ENCODE measurements at regions not wholly inside any gene's neighbourhood (a gene's known extent, or its start where the extent isn't known, plus 50 kb on each side); places are given as distances from the start of the nearest gene placed in this dataset.

GRCh38 chr11:69381681-69382130 lies 87.8 kb downstream of the MYEOV start:
- no peaks in the 10 kb centered on the region for H3K79me2 ChIP-seq (ENCODE audit: control insufficient read depth, insufficient read depth, low read length)
- no peaks in the 10 kb centered on the region for H3K9me3 ChIP-seq (replicated peaks; ENCODE audit: control insufficient read depth, insufficient read depth, low read length)
- no peak overlapping the region for H3K9ac ChIP-seq (replicated peaks; ENCODE audit: extremely low read depth, insufficient read depth, low read length)
- no peak overlapping the region for H3K4me3 ChIP-seq (replicated peaks in 1 of 3; ENCODE audit: insufficient read depth in 1 of 3, low read depth in 1 of 3, low read length in 3 of 3)
- intact Hi-C loops (cut with micrococcal nuclease) = no loop called here
- BruUV-seq (replicated peaks) = no TSS peak
- no peak overlapping the region for H2AFZ ChIP-seq (ENCODE audit: low read depth, low read length)
- no peak overlapping the region for H3K4me2 ChIP-seq (ENCODE audit: insufficient read depth, low read length)
- dilution Hi-C loops (cut with MboI; ENCODE audit: extremely low pct_ligation_motif_present, low sequenced_read_pairs) = no loop called here
- H3K27me3 ChIP-seq (ENCODE audit: control insufficient read depth in 2 of 2, insufficient read depth in 2 of 2, low read length in 2 of 2) = no peaks in the 10 kb centered on the region
- H4K20me1 ChIP-seq (replicated peaks; ENCODE audit: control insufficient read depth, extremely low read depth, insufficient read depth, low read length) = no peaks in the 10 kb centered on the region
- no peak for DNase-seq (ENCODE audit: low read depth, low spot score)
- no peaks in the 10 kb centered on the region for H3K9me1 ChIP-seq (replicated peaks; ENCODE audit: control insufficient read depth, extremely low read depth, insufficient read depth, low read length)
- H3K4me1 ChIP-seq (ENCODE audit: control insufficient read depth, extremely low read depth, insufficient read depth, low read length) = peaks cover 6% of the 10 kb centered on the region
- no peak for TF ChIP-seq MYC (IDR thresholded peaks at IDR 0.05; ENCODE audit: low read depth, low read length)
- ChIA-PET POLR2A (no interaction called here), CTCF (no interaction called here)
- H3K27ac ChIP-seq (ENCODE audit: insufficient read depth, low read depth, low read length) = no peak overlapping the region
- no peaks in the 10 kb centered on the region for H3K36me3 ChIP-seq (ENCODE audit: control insufficient read depth in 2 of 2, extremely low read depth in 1 of 2, insufficient read depth in 2 of 2, low read length in 2 of 2)
- FAIRE-seq = no peak

DNA sequence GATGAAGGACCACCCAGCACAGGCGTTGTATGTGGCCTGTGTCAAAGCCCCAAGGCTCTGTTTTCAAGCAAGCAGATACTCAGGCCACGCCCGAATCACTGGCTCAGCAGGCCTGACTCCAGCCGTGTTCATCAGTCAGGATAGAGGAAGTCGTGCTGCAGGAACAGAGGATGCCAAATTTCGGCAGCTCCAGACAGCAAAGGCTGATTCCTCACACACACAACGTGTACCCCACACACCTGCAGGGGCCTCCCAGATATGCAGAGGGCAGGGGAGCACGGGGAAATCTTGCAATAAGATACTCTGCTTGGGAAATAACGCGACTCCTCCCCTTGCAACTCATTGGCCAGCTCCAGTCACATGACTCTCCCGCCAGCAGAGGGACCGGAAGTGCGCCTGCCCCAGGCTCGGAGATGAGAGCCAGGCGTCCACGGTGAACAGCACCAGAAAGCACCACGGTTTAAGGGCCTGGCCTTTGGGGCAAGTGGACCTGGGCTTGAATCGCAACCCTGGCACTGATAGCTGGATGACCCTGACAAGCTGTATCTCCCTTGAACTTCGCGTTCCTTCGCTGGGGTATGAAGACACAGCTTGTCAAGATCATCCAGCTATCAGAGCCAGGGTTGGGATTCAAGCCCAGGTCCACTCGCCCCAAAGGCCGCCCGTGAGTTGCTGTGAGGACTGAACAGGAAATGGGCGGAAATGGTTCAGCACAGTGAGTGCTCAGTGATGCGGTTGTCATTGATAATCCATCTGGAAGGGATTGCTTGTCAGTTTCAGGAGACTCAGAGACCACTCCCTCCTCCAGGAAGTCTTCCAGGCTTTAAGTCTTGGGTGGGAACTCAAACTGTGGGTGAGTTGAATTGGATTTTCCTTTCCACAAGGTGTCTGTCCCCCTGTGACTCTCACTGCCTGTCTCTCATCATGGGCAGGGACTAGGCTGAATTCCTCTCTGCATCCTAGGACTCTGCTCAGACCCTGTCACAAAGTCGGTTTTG lies 88.5 kb downstream of the MYEOV start:
- Histone ChIP-seq H3K79me2 (ENCODE audit: control insufficient read depth, insufficient read depth, low read length) (no peaks in the 10 kb centered on the region), H3K4me2 (ENCODE audit: insufficient read depth, low read length) (no peak overlapping the region), H3K4me1 (ENCODE audit: control insufficient read depth, extremely low read depth, insufficient read depth, low read length) (peaks cover 6% of the 10 kb centered on the region), H3K4me3 (replicated peaks in 1 of 3; ENCODE audit: insufficient read depth in 1 of 3, low read depth in 1 of 3, low read length in 3 of 3) (no peak overlapping the region), H3K36me3 (ENCODE audit: control insufficient read depth in 2 of 2, extremely low read depth in 1 of 2, insufficient read depth in 2 of 2, low read length in 2 of 2) (no peaks in the 10 kb centered on the region), H3K27me3 (ENCODE audit: control insufficient read depth in 2 of 2, insufficient read depth in 2 of 2, low read length in 2 of 2) (no peaks in the 10 kb centered on the region), H3K9ac (replicated peaks; ENCODE audit: extremely low read depth, insufficient read depth, low read length) (no peak overlapping the region), H2AFZ (ENCODE audit: low read depth, low read length) (peak overlapping the region; percentile 24), H3K27ac (ENCODE audit: insufficient read depth, low read depth, low read length) (no peak overlapping the region), H4K20me1 (replicated peaks; ENCODE audit: control insufficient read depth, extremely low read depth, insufficient read depth, low read length) (no peaks in the 10 kb centered on the region), H3K9me3 (replicated peaks; ENCODE audit: control insufficient read depth, insufficient read depth, low read length) (no peaks in the 10 kb centered on the region), H3K9me1 (replicated peaks; ENCODE audit: control insufficient read depth, extremely low read depth, insufficient read depth, low read length) (no peaks in the 10 kb centered on the region)
- FAIRE-seq (no peak), DNase-seq (ENCODE audit: low read depth, low spot score) (no peak)
- dilution Hi-C loops (cut with MboI; ENCODE audit: extremely low pct_ligation_motif_present, low sequenced_read_pairs) (no loop called here), intact Hi-C loops (cut with micrococcal nuclease) (no loop called here)
- TF ChIP-seq MYC (IDR thresholded peaks at IDR 0.05; ENCODE audit: low read depth, low read length) = no peak
- TF ChIP-seq EZH2 (IDR thresholded peaks at IDR 0.05; ENCODE audit: borderline replicate concordance, low read depth, low read length, severe bottlenecking) = no peak
- no peak for TF ChIP-seq FOS (IDR thresholded peaks at IDR 0.05; ENCODE audit: borderline replicate concordance, insufficient read depth, low read length)
- TF ChIP-seq, protein P1, sequence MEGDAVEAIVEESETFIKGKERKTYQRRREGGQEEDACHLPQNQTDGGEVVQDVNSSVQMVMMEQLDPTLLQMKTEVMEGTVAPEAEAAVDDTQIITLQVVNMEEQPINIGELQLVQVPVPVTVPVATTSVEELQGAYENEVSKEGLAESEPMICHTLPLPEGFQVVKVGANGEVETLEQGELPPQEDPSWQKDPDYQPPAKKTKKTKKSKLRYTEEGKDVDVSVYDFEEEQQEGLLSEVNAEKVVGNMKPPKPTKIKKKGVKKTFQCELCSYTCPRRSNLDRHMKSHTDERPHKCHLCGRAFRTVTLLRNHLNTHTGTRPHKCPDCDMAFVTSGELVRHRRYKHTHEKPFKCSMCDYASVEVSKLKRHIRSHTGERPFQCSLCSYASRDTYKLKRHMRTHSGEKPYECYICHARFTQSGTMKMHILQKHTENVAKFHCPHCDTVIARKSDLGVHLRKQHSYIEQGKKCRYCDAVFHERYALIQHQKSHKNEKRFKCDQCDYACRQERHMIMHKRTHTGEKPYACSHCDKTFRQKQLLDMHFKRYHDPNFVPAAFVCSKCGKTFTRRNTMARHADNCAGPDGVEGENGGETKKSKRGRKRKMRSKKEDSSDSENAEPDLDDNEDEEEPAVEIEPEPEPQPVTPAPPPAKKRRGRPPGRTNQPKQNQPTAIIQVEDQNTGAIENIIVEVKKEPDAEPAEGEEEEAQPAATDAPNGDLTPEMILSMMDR (IDR thresholded peaks at IDR 0.05; ENCODE audit: extremely low read depth in 1 of 2, insufficient read depth in 1 of 2, low read depth in 1 of 2, low read length in 2 of 2) = no peak
- no peak for TF ChIP-seq POLR2AphosphoS5 (IDR thresholded peaks at IDR 0.05; ENCODE audit: insufficient read depth, low read depth, low read length)
- TF ChIP-seq JUN (IDR thresholded peaks at IDR 0.05; ENCODE audit: borderline replicate concordance, insufficient read depth, insufficient read length, low read depth) = no peak
- TF ChIP-seq GATA2 (IDR thresholded peaks at IDR 0.05; ENCODE audit: insufficient read depth, insufficient read length, low read depth, low read length) = no peak
- POLR2A ChIA-PET = no interaction called here
- CTCF ChIA-PET = interaction anchor here (0.8 to 1.1 kb wide), 2 partner anchors 18 to 90 kb away, joined by 3 read pairs; no protein-coding TSS in a partner anchor
- no TSS peak for BruUV-seq (replicated peaks)
